Hepatocyte (in vitro differentiated cells): ENCODE measurements at regions not wholly inside any gene's neighbourhood (a gene's known extent, or its start where the extent isn't known, plus 50 kb on each side); places are given as distances from the start of the nearest gene placed in this dataset.

Experiments used
- EZH2 ChIP-seq: fragments of 200-600 bp; sonication (generic); IDR thresholded peaks from 2 replicates; pipeline ENCODE4 v1.6.1; 2016; ENCODE audit warnings: antibody characterized with exemption, mild to moderate bottlenecking, borderline replicate concordance
- EZH2phosphoT487 ChIP-seq: fragments of 200-600 bp; sonication (generic); IDR thresholded peaks from one replicate; pipeline ENCODE4 v1.6.1; 2018; ENCODE audit warnings: antibody characterized with exemption, mild to moderate bottlenecking, low read depth, moderate library complexity; ENCODE audit not compliant: unreplicated experiment, severe bottlenecking
- TF ChIP-seq, protein P1 (sequence below): fragments of 200-600 bp; sonication (generic); IDR thresholded peaks from 2 replicates; pipeline ENCODE4 v1.5.1; 2016; ENCODE audit warnings: antibody characterized with exemption, mild to moderate bottlenecking; ENCODE audit not compliant: poor library complexity

DNA sequence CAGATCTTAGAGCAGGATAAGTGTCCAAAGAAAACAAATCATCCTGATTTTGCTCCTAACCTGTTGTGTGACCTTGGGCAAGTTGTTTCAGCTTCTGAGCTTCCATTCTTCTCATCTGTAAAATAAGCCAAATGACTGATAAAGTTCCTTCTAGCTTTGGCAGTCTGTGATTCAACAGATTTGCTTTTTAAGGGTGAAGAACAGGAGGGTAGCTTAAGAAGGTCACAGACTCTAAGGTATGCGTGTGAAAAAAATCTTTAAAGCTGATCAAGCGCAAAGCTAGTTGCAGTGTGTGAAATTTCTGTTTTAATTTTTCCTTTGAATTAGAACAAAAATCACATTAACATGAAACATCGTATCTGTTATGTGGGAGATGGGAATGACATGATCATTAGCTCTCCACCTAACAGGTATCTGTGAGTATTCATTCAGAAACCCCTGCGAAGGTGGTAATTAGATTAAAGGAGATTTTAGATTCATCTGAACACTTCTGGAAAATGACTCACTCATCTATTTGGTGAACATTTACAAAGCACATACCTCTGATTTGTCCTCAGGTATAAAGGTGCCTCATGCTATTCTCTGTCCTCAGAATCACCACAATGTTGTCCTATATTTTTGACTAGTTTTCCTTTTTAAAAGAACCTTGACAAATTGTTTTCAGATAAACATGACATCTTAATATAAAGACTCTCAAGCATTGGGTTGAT, 131.9 kb upstream of the CPM start:
- TF ChIP-seq, protein P1, sequence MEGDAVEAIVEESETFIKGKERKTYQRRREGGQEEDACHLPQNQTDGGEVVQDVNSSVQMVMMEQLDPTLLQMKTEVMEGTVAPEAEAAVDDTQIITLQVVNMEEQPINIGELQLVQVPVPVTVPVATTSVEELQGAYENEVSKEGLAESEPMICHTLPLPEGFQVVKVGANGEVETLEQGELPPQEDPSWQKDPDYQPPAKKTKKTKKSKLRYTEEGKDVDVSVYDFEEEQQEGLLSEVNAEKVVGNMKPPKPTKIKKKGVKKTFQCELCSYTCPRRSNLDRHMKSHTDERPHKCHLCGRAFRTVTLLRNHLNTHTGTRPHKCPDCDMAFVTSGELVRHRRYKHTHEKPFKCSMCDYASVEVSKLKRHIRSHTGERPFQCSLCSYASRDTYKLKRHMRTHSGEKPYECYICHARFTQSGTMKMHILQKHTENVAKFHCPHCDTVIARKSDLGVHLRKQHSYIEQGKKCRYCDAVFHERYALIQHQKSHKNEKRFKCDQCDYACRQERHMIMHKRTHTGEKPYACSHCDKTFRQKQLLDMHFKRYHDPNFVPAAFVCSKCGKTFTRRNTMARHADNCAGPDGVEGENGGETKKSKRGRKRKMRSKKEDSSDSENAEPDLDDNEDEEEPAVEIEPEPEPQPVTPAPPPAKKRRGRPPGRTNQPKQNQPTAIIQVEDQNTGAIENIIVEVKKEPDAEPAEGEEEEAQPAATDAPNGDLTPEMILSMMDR: no peak
- TF ChIP-seq EZH2: no peak
- TF ChIP-seq EZH2phosphoT487: no peak
